NCI-H82 (cell line): ENCODE measurements at regions not wholly inside any gene's neighbourhood (a gene's known extent, or its start where the extent isn't known, plus 50 kb on each side); places are given as distances from the start of the nearest gene placed in this dataset.
"Not testable (repeated sequence)": the region's sequence is repeated elsewhere in the genome, so short reads cannot be mapped to it uniquely, and the experiment has no call there.

Experiments
- DNase-seq: peaks from one replicate; lab custom pipeline; 2025; lab: John Stamatoyannopoulos, UW

DNA sequence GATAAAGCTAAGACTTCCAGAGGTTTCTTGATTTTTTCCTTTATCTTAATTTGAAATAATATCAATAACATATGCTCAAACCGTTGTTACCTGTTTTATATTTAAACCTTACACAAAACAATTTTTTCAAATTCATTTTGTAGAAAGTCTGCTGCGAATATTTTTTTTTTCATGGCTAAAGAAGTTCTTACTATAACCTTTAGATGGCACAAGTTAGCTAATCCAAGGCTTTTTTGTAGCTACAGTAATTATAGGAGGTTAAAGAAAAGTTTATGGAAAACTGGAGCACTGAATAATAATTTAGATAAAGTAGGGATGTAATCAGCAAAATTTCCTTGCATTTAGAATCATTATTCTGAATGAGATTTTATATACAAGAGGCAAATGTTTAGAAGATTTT, 78.0 kb upstream of the PNPT1 start:
- DNase-seq = peak; percentile 61

- DNase-seq = no peak
Observed at GRCh38 chr2:55768991-55769390, 75.3 kb upstream of the PNPT1 start.

DNA sequence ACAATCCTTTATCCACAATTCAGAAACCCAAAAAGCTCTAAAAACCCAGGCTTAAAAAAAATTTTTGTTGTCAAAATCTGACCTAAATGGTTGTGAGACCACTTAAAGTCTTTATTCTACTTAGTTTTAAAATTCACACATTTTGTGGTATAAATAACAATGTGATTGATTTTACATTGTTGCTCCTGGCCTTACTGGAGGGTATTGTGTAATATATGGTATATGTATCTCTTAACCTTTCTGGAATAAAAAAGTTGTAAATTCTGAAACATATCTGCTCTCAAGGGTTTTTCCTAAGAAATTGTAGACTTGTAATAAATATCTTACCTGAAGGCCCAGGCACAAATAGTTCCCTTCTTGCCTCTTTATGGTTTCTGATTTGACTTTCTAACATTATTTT, 73.3 kb upstream of the PNPT1 start:
- no peak for DNase-seq

DNA sequence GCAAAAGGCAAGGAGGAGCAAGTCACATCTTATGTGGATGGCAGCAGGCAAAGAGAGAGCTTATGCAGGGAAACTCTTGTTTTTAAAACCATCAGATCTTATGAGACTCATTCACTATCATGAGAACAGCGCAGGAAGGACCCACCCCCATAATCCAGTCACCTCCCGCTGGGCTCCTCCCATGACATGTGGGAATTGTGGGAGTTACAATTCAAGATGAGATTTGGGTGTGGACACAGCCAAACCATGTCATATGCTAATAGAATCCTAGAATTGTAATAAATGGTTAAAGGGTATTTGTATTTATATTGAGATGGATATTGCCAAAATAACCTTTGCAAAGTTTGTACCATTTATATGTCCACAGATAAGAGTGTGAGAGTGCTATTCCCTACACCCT, 72.1 kb upstream of the PNPT1 start:
- DNase-seq = not testable (repeated sequence)

DNA sequence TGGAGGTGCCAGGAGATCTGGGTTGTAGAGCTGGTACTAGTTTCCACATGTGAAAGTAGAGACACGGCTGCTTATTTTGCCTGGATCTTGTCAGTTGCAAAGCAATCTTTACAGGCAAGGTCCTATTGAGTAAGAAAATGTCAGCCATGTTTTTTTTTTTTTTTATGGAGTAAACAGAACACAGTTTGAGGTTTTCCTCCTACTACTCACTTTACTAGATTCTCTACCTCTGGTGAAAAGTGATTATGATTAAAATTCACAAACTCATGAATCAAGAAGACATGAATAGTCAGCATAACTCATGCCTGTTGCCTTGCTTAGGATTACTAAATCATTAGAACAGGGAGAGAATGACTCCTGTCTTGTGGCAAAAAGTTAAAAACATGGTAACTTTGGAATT, 70.1 kb upstream of the PNPT1 start:
- no peak for DNase-seq

GRCh38 chr2:55761526-55761925, 67.9 kb upstream of the PNPT1 start:
- DNase-seq = no peak

DNA sequence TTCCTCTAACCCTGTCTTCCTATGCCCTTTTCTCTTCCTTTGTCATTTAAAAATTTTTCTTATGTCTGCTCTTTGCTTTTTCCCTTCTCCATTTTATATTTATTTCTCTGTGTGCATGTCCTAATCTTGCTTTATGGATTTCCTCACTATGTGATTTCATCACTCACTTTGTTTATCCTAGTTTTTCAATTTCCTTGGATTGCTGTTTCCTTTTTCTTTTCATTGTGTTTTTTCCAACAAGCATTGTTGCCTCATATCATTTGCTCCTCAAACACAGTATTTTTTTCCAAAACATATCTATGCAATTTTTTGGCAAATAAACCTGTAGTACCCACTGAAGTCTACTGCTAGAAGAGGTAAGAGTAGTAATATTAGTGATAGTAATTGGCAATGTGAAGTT, 67.4 kb upstream of the PNPT1 start:
- DNase-seq = no peak

DNA sequence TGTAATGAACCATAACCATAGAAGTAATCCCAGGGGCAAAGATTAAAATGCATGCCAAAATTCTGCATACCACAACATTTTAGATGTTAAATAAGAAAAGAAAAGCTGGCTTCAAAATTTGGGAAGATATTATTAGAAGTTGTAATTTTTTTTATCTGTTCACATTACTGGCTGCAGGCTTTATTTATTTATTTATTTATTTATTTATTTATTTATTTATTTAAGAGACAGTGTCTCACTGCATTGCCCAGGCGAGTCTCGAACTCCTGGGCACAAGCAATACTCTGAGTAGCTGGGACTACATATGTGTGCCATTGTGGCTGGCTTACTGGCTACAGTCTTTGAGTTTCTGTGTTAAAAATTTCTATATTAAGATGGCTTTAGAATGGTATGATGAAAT, 66.5 kb upstream of the PNPT1 start:
- DNase-seq = no peak

DNA sequence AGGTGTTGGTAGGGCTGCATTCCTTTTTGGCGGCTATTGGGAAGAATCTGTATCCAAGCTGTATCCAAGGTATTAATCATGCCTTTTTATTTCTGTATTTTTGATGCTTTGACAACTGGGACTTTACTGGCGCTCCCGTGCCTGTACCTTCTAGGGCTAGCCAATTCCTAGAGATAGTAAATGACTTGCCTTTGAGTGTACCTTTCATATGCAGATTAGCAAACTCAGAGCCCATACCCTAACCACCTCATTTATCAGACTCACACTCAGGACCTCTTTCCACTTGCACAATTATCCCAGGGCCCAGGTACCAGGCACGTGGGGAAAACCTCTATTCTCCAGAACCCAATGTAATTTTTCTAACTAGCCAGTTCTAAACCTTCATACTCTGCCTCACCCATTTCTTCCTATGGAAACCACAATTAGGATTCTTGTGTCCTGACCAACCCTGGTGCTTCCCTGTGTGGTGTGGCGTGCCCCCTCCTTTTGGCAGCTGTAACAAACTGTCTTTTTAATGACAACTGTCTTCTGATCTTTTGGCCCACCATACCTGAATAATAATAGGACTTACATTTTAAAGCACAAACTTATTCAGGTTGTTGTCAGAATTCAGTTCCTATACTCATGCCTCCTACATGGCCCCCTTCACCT, 65.8 kb upstream of the PNPT1 start:
- no peak for DNase-seq

DNA sequence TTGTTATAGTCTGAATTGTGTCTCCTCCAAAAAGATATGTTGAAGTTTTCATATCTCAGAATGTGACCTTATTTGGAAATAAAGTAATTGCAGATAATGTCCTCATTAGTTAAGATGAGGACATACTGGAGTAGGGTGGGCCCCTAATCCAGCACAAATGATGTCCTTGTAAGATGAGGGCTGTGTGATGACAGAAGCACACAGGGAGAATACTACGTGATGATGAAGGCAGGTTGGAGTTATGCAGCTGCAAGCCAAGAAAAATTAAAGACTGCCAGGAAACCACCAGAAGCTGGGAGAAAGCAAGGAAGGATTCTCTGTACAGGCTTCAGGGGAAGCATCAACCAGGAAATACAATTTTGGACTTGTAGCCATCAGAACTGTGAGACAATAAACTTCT, 58.3 kb upstream of the PNPT1 start:
- no peak for DNase-seq

DNA sequence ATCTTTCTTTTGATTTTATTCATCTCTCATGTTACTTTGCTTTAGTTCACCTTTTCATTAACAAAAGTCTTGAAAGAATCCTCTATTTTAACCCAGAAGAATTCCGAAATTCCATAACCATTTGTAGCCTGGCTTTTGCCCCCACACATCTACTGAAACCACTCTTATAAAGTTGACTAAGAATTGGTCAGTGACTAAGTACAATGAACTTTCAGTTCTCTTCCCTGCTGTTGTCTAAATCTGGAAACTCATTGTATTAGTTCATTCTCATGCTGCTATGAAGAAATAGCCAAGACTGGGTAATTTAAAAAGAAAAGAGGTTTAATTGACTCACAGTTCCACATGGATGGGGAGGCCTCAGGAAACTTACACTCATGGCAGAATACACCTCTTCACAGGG, 49.9 kb upstream of the PNPT1 start:
- DNase-seq = no peak
